GM12864 (cell line): ENCODE measurements at regions not wholly inside any gene's neighbourhood (a gene's known extent, or its start where the extent isn't known, plus 50 kb on each side); places are given as distances from the start of the nearest gene placed in this dataset.

Source experiments
- DNase-seq: peaks from one replicate; pipeline ENCODE4 v3.0.0-alpha.2; 2011; ENCODE audit warnings: low read depth
- H3K4me3 ChIP-seq: 2 replicates; pipeline ENCODE4 v1.5.1; 2011; ENCODE audit warnings: mild to moderate bottlenecking, low read depth, low read length, control low read depth
- CTCF ChIP-seq: IDR thresholded peaks from 2 replicates; pipeline ENCODE4 v1.5.1; 2011; ENCODE audit warnings: low read depth, mild to moderate bottlenecking, moderate library complexity, low read length, control low read depth, inconsistent platforms; ENCODE audit errors: missing control alignments

DNA sequence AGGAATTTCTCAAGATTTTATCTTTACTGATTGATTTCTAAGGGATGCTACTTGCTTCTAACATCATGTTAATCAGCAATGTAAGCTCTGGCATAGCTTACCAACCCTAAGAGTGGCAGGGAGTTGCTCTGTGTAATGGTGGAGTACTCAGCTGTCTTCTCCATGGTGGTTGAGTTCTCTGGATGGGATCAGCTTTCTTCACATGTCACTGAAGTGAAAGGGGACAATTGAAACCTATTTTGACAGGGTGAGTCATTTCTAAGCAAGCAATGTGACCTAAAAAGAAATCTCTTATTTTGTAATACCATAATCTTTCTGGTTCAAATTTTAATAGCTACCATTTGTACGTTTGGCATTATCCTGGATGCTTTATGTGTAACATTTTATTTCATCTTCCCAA lies 430.4 kb downstream of the GJA1 start:
- no peak for DNase-seq
- no peak overlapping the region for H3K4me3 ChIP-seq
- TF ChIP-seq CTCF = no peak

GRCh38 chr6:121867095-121867494 lies 431.6 kb downstream of the GJA1 start:
- no peak for TF ChIP-seq CTCF
- DNase-seq = no peak
- H3K4me3 ChIP-seq = no peak overlapping the region

GRCh38 chr6:121868206-121868605 lies 432.8 kb downstream of the GJA1 start:
- no peak overlapping the region for H3K4me3 ChIP-seq
- TF ChIP-seq CTCF = no peak
- DNase-seq = no peak

GRCh38 chr6:121873595-121873994 lies 438.1 kb downstream of the GJA1 start:
- no peak overlapping the region for H3K4me3 ChIP-seq
- TF ChIP-seq CTCF = no peak
- DNase-seq = no peak

DNA sequence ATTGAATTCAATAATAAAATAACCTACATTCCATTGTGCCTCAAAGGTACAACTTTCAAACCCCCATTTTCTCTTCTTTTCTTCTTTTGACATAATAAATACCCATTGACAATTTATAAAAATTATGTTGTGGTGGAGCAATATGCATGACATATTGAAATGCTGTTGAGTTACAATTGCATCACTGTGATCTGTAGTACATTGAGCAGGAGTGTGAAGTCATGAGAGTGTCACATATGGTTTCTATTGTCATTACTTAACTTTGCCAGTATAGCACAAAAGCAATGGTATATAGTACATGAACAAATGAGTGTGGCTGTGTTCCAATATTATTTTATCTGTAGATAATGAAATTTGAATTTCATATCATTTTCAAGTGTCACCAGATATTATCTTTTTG lies 441.3 kb downstream of the GJA1 start:
- no peak for DNase-seq
- TF ChIP-seq CTCF = no peak
- H3K4me3 ChIP-seq = no peak overlapping the region

- no peak for DNase-seq
- no peak overlapping the region for H3K4me3 ChIP-seq
- no peak for TF ChIP-seq CTCF
Measured at GRCh38 chr6:121879149-121879548, 443.7 kb downstream of the GJA1 start.

- TF ChIP-seq CTCF = no peak
- H3K4me3 ChIP-seq = no peak overlapping the region
- DNase-seq = no peak
Measured at GRCh38 chr6:121880831-121881230, 445.4 kb downstream of the GJA1 start.
